AG04449 (cell line): ENCODE measurements at regions not wholly inside any gene's neighbourhood (a gene's known extent, or its start where the extent isn't known, plus 50 kb on each side); places are given as distances from the start of the nearest gene placed in this dataset.

Source experiments
- CTCF ChIA-PET: fragments of 350-600 bp; formaldehyde crosslinking; extraction: SDS; loops from one replicate; lab custom pipeline; 2021; ENCODE audit warnings: antibody characterized with exemption; lab: Yijun Ruan, JAX
- POLR2A ChIA-PET: fragments of 400-600, 350-600 bp; formaldehyde crosslinking; extraction: SDS; loops from one replicate; lab custom pipeline; 2020; ENCODE audit warnings: antibody characterized with exemption, inconsistent platforms; lab: Yijun Ruan, JAX
- DNase-seq: peaks from one replicate; pipeline ENCODE4 v3.0.0-alpha.2; 2010; ENCODE audit warnings: low read depth, low spot score
- H3K4me3 ChIP-seq: 2 replicates; pipeline ENCODE4 v1.5.1; 2011; ENCODE audit warnings: low read depth, mild to moderate bottlenecking, control low read depth, low read length
- CTCF ChIP-seq: IDR thresholded peaks from one replicate; pipeline ENCODE4 v1.5.1; 2011; ENCODE audit warnings: mild to moderate bottlenecking, moderate library complexity, low read length, control low read depth, inconsistent platforms; ENCODE audit not compliant: insufficient read depth; ENCODE audit errors: missing control alignments

- ChIA-PET POLR2A (no interaction called here), CTCF (interaction anchor here (1.1 to 1.7 kb wide), 2 partner anchors 15 to 16 kb away, joined by 3 read pairs; no protein-coding TSS in a partner anchor)
- no peak overlapping the region for H3K4me3 ChIP-seq
- no peak for DNase-seq
- TF ChIP-seq CTCF, result no peak
Observed at GRCh38 chr3:18008706-18009368, 266.4 kb upstream of the TBC1D5 start.

GRCh38 chr3:18007980-18008379 is 265.5 kb upstream of the TBC1D5 start:
- TF ChIP-seq CTCF, result no peak
- H3K4me3 ChIP-seq, result no peak overlapping the region
- CTCF ChIA-PET, result interaction anchor here (1.7 kb wide), 1 partner anchor 17 kb away, joined by 3 read pairs; no protein-coding TSS in a partner anchor
- DNase-seq, result no peak
- POLR2A ChIA-PET, result no interaction called here

GRCh38 chr3:17995769-17996168 is 253.3 kb upstream of the TBC1D5 start:
- no peak for DNase-seq
- CTCF ChIA-PET, result no interaction called here
- POLR2A ChIA-PET, result no interaction called here

GRCh38 chr3:17994167-17994566 is 251.7 kb upstream of the TBC1D5 start:
- no peak for TF ChIP-seq CTCF
- CTCF ChIA-PET, result interaction anchor here (1.0 kb wide), 1 partner anchor 15 kb away, joined by 3 read pairs; no protein-coding TSS in a partner anchor
- no peak for DNase-seq
- POLR2A ChIA-PET, result no interaction called here
- H3K4me3 ChIP-seq, result no peak overlapping the region

More at GRCh38 chr3:17995769-17996168, 253.3 kb upstream of the TBC1D5 start:
- H3K4me3 ChIP-seq, result no peak overlapping the region
- TF ChIP-seq CTCF, result no peak

- DNase-seq, result no peak
- no peak for TF ChIP-seq CTCF
- POLR2A ChIA-PET, result no interaction called here
- CTCF ChIA-PET, result interaction anchor here (1.3 kb wide), 1 partner anchor 22 kb away, joined by 3 read pairs; no protein-coding TSS in a partner anchor
- no peak overlapping the region for H3K4me3 ChIP-seq
Observed at GRCh38 chr3:17990390-17990789, 248.0 kb upstream of the TBC1D5 start.

- CTCF ChIA-PET, result no interaction called here
- TF ChIP-seq CTCF, result no peak
- no peak overlapping the region for H3K4me3 ChIP-seq
- DNase-seq, result no peak
- POLR2A ChIA-PET, result no interaction called here
Observed at GRCh38 chr3:17986348-17986816, 244.0 kb upstream of the TBC1D5 start.
